ENCODE measurements at regions not wholly inside any gene's neighbourhood (a gene's known extent, or its start where the extent isn't known, plus 50 kb on each side); places are given as distances from the start of the nearest gene placed in this dataset.

- WGBS, 2 donors, result 90% methylated on average over 5 of the region's 5 CpGs
- intact Hi-C loops (cut with DNase I; ENCODE audit: low total_unique reads), result no loop called here
- DNase-seq (ENCODE audit: low spot score in 2 of 2), result peak in 1 of 2 donors; percentile 29
- no peak overlapping the region for H3K4me3 ChIP-seq (ENCODE audit: low read depth, poor library complexity, severe bottlenecking)
- TF ChIP-seq, protein P1, sequence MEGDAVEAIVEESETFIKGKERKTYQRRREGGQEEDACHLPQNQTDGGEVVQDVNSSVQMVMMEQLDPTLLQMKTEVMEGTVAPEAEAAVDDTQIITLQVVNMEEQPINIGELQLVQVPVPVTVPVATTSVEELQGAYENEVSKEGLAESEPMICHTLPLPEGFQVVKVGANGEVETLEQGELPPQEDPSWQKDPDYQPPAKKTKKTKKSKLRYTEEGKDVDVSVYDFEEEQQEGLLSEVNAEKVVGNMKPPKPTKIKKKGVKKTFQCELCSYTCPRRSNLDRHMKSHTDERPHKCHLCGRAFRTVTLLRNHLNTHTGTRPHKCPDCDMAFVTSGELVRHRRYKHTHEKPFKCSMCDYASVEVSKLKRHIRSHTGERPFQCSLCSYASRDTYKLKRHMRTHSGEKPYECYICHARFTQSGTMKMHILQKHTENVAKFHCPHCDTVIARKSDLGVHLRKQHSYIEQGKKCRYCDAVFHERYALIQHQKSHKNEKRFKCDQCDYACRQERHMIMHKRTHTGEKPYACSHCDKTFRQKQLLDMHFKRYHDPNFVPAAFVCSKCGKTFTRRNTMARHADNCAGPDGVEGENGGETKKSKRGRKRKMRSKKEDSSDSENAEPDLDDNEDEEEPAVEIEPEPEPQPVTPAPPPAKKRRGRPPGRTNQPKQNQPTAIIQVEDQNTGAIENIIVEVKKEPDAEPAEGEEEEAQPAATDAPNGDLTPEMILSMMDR (IDR thresholded peaks at IDR 0.05), result no peak
- no peak for TF ChIP-seq POLR2A (IDR thresholded peaks at IDR 0.05)
Measured at GRCh38 chr13:111621164-111621563, 300.7 kb downstream of the TEX29 start.

DNA sequence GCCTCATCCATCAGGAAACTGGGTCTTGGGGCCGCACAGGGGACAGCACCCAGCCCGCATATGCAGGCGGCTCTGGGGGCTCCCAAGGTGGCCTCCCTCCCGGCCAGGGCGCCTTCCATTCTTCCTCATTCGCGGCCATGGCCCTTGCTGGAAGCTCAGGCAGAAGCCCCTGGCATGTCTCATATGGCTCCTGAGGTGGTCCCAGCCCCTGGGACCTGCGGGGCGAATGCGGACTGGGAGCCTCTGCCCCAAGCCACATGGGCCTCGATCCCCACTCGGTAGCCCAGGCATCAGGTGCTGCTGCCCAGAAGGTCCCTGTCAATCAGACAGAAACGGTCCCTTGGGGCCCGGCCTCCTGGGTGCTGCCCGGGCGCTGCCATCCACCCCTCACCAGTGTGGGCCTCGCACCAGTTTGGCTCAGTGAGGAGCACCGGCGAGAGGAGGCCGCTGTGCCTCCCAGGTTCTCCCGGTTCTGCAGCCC, 301.6 kb downstream of the TEX29 start:
- TF ChIP-seq, protein P1 (IDR thresholded peaks at IDR 0.05), result no peak
- TF ChIP-seq POLR2A (IDR thresholded peaks at IDR 0.05), result no peak
- no peak overlapping the region for H3K4me3 ChIP-seq (ENCODE audit: low read depth, poor library complexity, severe bottlenecking)
- intact Hi-C loops (cut with DNase I; ENCODE audit: low total_unique reads), result no loop called here
- DNase-seq (ENCODE audit: low spot score in 2 of 2), result peak in 1 of 2 donors; percentile 59
- 86 to 87% methylated on average over 12 to 13 of the region's 21 CpGs for WGBS, 2 donors

GRCh38 chr13:111623208-111623607, 302.8 kb downstream of the TEX29 start:
- intact Hi-C loops (cut with DNase I; ENCODE audit: low total_unique reads), result no loop called here
- 85 to 90% methylated on average over 20 of the region's 20 CpGs for WGBS, 2 donors
- TF ChIP-seq, protein P1 (IDR thresholded peaks at IDR 0.05), result no peak
- TF ChIP-seq POLR2A (IDR thresholded peaks at IDR 0.05), result no peak
- no peak overlapping the region for H3K4me3 ChIP-seq (ENCODE audit: low read depth, poor library complexity, severe bottlenecking)
- peak in 1 of 2 donors; percentile 75 for DNase-seq (ENCODE audit: low spot score in 2 of 2)

- TF ChIP-seq POLR2A (IDR thresholded peaks at IDR 0.05), result no peak
- TF ChIP-seq, protein P1 (IDR thresholded peaks at IDR 0.05), result no peak
- H3K4me3 ChIP-seq (ENCODE audit: low read depth, poor library complexity, severe bottlenecking), result no peak overlapping the region
- intact Hi-C loops (cut with DNase I; ENCODE audit: low total_unique reads), result no loop called here
- DNase-seq (ENCODE audit: low spot score in 2 of 2), result peak in 1 of 2 donors; percentile 75
- WGBS, 2 donors, result 82 to 87% methylated on average over 28 of the region's 28 CpGs
Measured at GRCh38 chr13:111623743-111624505, 303.5 kb downstream of the TEX29 start.

GRCh38 chr13:111625526-111626315, 305.3 kb downstream of the TEX29 start:
- no peak for TF ChIP-seq POLR2A (IDR thresholded peaks at IDR 0.05)
- TF ChIP-seq, protein P1 (IDR thresholded peaks at IDR 0.05), result no peak
- DNase-seq (ENCODE audit: low spot score in 2 of 2), result peak in 1 of 2 donors; percentile 72
- intact Hi-C loops (cut with DNase I; ENCODE audit: low total_unique reads), result no loop called here
- 77 to 86% methylated on average over 13 of the region's 13 CpGs for WGBS, 2 donors
- H3K4me3 ChIP-seq (ENCODE audit: low read depth, poor library complexity, severe bottlenecking), result no peak overlapping the region
